Fibroblast of pulmonary artery (primary cell): ENCODE measurements at regions not wholly inside any gene's neighbourhood (a gene's known extent, or its start where the extent isn't known, plus 50 kb on each side); places are given as distances from the start of the nearest gene placed in this dataset.

Experiments used
- DNase-seq: peaks from one replicate; pipeline ENCODE4 v3.0.0-alpha.2; 2010; ENCODE audit warnings: low read depth
- H3K4me3 ChIP-seq: replicated peaks from 2 replicates; pipeline ENCODE4 v1.5.1; 2011; ENCODE audit warnings: low read depth, mild to moderate bottlenecking, control low read depth, low read length, moderate library complexity
- TF ChIP-seq, protein P1 (sequence below): IDR thresholded peaks from 2 replicates; pipeline ENCODE4 v1.5.1; 2011; ENCODE audit warnings: mild to moderate bottlenecking, control low read depth, low read length, inconsistent platforms; ENCODE audit errors: missing control alignments

DNA sequence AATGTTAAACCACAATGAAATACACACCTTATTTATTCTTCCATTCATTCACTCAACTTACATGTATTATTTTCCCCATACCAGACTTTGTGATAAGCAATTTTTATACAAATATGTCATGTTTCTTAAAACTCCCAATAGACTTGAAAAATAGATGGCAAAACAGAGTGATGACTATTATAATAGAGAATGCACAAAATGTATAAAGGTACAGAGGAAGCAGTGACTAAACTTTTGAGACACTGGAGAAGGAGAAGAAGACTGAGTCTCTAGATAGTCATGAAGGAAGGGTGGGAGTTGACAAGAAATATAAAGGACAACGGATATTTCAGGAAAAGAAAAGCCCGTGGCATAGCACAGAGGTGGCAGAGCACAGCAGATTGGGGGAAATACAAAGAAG lies 198.1 kb upstream of the SLC39A10 start:
- H3K4me3 ChIP-seq: no peak overlapping the region
- DNase-seq: peak; percentile 15
- TF ChIP-seq, protein P1, sequence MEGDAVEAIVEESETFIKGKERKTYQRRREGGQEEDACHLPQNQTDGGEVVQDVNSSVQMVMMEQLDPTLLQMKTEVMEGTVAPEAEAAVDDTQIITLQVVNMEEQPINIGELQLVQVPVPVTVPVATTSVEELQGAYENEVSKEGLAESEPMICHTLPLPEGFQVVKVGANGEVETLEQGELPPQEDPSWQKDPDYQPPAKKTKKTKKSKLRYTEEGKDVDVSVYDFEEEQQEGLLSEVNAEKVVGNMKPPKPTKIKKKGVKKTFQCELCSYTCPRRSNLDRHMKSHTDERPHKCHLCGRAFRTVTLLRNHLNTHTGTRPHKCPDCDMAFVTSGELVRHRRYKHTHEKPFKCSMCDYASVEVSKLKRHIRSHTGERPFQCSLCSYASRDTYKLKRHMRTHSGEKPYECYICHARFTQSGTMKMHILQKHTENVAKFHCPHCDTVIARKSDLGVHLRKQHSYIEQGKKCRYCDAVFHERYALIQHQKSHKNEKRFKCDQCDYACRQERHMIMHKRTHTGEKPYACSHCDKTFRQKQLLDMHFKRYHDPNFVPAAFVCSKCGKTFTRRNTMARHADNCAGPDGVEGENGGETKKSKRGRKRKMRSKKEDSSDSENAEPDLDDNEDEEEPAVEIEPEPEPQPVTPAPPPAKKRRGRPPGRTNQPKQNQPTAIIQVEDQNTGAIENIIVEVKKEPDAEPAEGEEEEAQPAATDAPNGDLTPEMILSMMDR: no peak

DNA sequence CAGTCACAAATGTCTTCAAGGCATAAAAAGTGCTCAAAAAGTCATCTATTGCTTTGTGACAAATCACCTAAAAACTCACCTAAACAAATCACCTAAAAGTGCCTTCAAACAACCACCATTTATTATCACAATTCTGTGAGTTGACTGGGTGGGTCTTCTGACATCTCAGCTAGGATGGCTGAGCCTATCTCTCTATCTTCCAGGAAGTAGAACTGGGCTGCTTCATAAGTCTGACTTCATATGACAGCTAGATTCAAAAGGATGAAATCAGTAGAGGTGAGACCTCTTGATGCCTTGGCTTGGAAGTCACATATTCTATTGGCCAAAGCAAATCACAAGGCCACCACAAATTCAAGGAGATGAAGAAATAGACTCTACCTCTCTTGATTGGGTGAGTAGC lies 199.2 kb upstream of the SLC39A10 start:
- TF ChIP-seq, protein P1: no peak

DNA sequence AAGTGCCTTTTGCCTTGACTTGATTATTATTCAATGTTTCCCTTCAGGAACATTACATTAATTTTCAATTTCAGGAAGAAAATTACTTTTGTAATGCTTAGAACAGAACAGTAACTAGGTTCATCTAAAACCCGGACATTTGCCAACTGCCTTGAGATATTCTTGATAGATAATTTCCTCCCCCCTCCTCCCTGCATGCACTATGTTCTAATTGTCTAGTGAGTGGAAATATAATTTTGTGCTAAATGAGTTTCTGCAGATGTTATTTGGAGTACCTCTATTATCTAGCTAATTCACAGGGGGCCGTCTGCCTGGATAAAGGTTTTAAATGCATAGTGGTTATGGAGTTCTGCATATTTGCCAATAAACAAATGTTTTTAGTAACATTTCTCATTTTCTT lies 200.3 kb upstream of the SLC39A10 start:
- H3K4me3 ChIP-seq: no peak overlapping the region
- TF ChIP-seq, protein P1: no peak
- no peak for DNase-seq

More for the DNA sequence above, 199.2 kb upstream of the SLC39A10 start:
- no peak overlapping the region for H3K4me3 ChIP-seq
- DNase-seq: no peak

DNA sequence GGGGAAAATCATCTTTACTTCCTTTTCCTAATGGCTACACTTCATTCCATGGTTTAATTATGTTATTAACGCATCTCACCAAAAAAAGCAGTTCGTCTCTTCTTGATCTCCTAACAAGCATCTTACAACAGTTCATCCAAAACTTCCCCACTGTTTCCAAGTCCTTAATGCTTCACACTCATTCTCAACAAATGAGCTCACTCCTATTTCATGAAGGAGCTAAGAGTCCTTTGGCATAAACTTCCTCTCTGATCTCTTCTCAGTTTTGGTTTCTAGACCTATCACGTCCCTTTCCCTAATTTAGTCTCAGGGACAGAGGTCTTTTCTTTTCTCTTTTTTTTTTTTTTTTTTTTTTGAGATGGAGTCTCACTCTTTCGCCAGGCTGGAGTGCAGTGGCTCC lies 205.9 kb upstream of the SLC39A10 start:
- no peak for DNase-seq
- H3K4me3 ChIP-seq: no peak overlapping the region
- TF ChIP-seq, protein P1: no peak

DNA sequence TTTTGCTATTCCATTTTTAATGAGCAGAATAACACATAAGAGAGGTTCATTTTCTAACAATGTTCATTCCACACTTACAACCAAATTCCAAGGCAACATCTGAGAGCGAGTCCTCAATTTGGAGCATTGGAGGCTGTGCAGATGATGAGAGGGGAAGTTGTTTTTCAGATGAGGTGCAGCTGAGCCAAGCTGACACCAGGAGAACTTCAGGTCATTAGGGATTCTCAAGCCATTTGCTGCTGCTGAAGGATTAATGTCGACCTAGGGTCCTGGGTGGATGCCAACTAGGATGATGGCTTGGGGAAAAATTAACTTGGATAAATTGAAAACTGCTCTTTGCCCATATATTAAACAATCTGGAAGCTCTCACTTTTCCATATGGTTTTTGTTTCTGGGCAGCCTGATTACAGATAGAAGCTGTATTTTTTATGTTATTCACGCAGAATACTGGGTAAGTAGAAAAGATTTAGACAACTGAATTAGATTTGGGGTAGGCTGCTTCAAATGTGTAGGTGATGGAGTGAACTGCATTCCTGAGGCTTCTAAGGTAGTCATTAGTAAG lies 206.4 kb upstream of the SLC39A10 start:
- no peak for DNase-seq
- TF ChIP-seq, protein P1: no peak
- no peak overlapping the region for H3K4me3 ChIP-seq

DNA sequence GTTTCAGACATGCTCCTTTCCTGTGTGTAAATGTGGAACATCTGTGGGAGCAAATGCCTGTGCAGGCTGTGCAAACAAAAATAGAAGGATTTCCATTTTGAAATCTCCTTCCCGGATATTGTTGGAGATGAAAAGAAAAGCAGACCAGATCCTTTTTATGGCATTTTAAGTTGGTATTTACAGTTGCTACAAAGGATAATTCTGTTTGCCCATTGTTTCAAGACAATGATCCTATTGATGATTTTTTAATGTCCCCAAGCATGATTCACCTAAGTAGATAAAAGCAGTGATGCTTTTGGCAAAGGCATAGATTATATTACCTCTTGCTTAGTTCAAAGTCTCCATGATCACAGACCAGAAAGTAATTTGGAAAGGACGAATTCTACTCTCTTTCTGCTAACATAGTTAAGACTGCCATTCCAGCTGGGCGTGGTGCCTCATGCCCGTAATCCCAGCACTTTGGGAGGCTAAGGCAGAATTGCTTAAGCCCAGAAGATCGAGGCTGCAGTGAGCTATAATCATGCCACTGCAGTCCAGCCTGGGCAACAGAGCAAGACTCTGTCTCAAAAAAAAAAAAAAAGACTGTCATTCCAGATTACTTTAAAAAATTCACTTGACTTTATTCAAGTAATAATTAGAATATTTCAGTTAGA lies 209.6 kb upstream of the SLC39A10 start:
- no peak overlapping the region for H3K4me3 ChIP-seq
- TF ChIP-seq, protein P1: no peak
- DNase-seq: no peak

DNA sequence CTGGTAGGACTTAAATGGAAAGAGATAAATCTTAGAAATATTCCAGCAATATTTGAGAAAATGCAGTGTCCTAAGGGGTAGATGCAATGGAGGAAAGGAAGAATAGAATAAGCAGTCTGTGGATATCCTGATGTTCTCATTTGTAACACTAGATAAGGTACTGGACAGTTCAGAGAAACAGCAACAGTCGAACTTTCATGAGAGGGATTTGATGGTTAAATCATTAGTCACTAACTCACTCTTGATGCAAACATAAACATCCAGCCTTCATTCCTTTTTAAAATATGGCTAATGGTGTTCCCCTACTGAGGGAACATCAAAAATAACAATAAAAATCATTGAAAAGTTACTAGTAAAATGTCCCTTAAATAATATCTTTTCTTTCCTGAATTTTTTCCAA lies 211.4 kb upstream of the SLC39A10 start:
- H3K4me3 ChIP-seq: no peak overlapping the region
- TF ChIP-seq, protein P1: no peak
- DNase-seq: no peak
